Dermis blood vessel endothelial cell (primary cell): ENCODE measurements at regions not wholly inside any gene's neighbourhood (a gene's known extent, or its start where the extent isn't known, plus 50 kb on each side); places are given as distances from the start of the nearest gene placed in this dataset.
A peak's percentile ranks its signal among the peaks of the same experiment; 100 is the strongest.

Experiments
- DNase-seq: peaks from one replicate; pipeline ENCODE4 v3.0.0; 2010

GRCh38 chr2:42865884-42866881 lies 73.8 kb upstream of the HAAO start:
- DNase-seq, result no peak

- no peak for DNase-seq
These were observed 72.4 kb upstream of the HAAO start for GRCh38 chr2:42864641-42865280.

- DNase-seq, result no peak
These were observed 71.8 kb upstream of the HAAO start for GRCh38 chr2:42864222-42864621.

GRCh38 chr2:42863751-42864150 lies 71.4 kb upstream of the HAAO start:
- DNase-seq, result no peak

- DNase-seq, result no peak
These were observed 70.9 kb upstream of the HAAO start for GRCh38 chr2:42863320-42863719.

GRCh38 chr2:42862669-42863185 lies 70.3 kb upstream of the HAAO start:
- no peak for DNase-seq

- DNase-seq, result no peak
These were observed 68.9 kb upstream of the HAAO start for GRCh38 chr2:42861321-42861720.

GRCh38 chr2:42860319-42861094 lies 68.1 kb upstream of the HAAO start:
- no peak for DNase-seq

GRCh38 chr2:42859791-42860190 lies 67.4 kb upstream of the HAAO start:
- DNase-seq, result peak; percentile 50

GRCh38 chr2:42859006-42859552 lies 66.7 kb upstream of the HAAO start:
- DNase-seq, result peak; percentile 92

- DNase-seq, result no peak
These were observed 66.0 kb upstream of the HAAO start for GRCh38 chr2:42858140-42859005.

- DNase-seq, result no peak
These were observed 64.7 kb upstream of the HAAO start for GRCh38 chr2:42856891-42857632.

- DNase-seq, result no peak
These were observed 63.9 kb upstream of the HAAO start for GRCh38 chr2:42856106-42856860.

- no peak for DNase-seq
These were observed 63.0 kb upstream of the HAAO start for GRCh38 chr2:42855221-42855970.

- no peak for DNase-seq
These were observed 61.9 kb upstream of the HAAO start for GRCh38 chr2:42854207-42854818.

- DNase-seq, result no peak
These were observed 61.3 kb upstream of the HAAO start for GRCh38 chr2:42853549-42854206.

- no peak for DNase-seq
These were observed 60.4 kb upstream of the HAAO start for GRCh38 chr2:42852798-42853197.

GRCh38 chr2:42851740-42852250 lies 59.4 kb upstream of the HAAO start:
- DNase-seq, result no peak
